ENCODE measurements at regions not wholly inside any gene's neighbourhood (a gene's known extent, or its start where the extent isn't known, plus 50 kb on each side); places are given as distances from the start of the nearest gene placed in this dataset.

GRCh38 chr12:127820846-127821245 is 446.1 kb upstream of the TMEM132C start:
- CTCF ChIA-PET = no interaction called here
- H3K9ac ChIP-seq (replicated peaks; ENCODE audit: extremely low read depth, insufficient read depth, low read length) = no peak overlapping the region
- no peaks in the 10 kb centered on the region for H3K9me1 ChIP-seq (replicated peaks; ENCODE audit: control insufficient read depth, extremely low read depth, insufficient read depth, low read length)
- POLR2A ChIA-PET = interaction anchor here (0.5 kb wide), 1 partner anchor 214 kb away, joined by 3 read pairs; no protein-coding TSS in a partner anchor
- TF ChIP-seq MAX (IDR thresholded peaks at IDR 0.05; ENCODE audit: insufficient read depth, insufficient read length) = no peak
- no peak for TF ChIP-seq POLR2A (IDR thresholded peaks at IDR 0.05; ENCODE audit: low read depth, low read length)
- TF ChIP-seq POLR2AphosphoS5 (IDR thresholded peaks at IDR 0.05; ENCODE audit: insufficient read depth, low read depth, low read length) = no peak
- no peak for TF ChIP-seq MYC (IDR thresholded peaks at IDR 0.05; ENCODE audit: low read depth, low read length)
- no peak for TF ChIP-seq GATA2 (IDR thresholded peaks at IDR 0.05; ENCODE audit: insufficient read depth, insufficient read length, low read depth, low read length)
- TF ChIP-seq JUN (IDR thresholded peaks at IDR 0.05; ENCODE audit: borderline replicate concordance, insufficient read depth, insufficient read length, low read depth) = no peak
- no peak for TF ChIP-seq EZH2 (IDR thresholded peaks at IDR 0.05; ENCODE audit: borderline replicate concordance, low read depth, low read length, severe bottlenecking)
- TF ChIP-seq FOS (IDR thresholded peaks at IDR 0.05; ENCODE audit: borderline replicate concordance, insufficient read depth, low read length) = no peak
- TF ChIP-seq, protein P1, sequence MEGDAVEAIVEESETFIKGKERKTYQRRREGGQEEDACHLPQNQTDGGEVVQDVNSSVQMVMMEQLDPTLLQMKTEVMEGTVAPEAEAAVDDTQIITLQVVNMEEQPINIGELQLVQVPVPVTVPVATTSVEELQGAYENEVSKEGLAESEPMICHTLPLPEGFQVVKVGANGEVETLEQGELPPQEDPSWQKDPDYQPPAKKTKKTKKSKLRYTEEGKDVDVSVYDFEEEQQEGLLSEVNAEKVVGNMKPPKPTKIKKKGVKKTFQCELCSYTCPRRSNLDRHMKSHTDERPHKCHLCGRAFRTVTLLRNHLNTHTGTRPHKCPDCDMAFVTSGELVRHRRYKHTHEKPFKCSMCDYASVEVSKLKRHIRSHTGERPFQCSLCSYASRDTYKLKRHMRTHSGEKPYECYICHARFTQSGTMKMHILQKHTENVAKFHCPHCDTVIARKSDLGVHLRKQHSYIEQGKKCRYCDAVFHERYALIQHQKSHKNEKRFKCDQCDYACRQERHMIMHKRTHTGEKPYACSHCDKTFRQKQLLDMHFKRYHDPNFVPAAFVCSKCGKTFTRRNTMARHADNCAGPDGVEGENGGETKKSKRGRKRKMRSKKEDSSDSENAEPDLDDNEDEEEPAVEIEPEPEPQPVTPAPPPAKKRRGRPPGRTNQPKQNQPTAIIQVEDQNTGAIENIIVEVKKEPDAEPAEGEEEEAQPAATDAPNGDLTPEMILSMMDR (IDR thresholded peaks at IDR 0.05; ENCODE audit: extremely low read depth in 1 of 2, insufficient read depth in 1 of 2, low read depth in 1 of 2, low read length in 2 of 2) = no peak
- intact Hi-C loops (cut with micrococcal nuclease) (no loop called here), dilution Hi-C loops (cut with MboI; ENCODE audit: extremely low pct_ligation_motif_present, low sequenced_read_pairs) (no loop called here)
- no peak overlapping the region for H3K27ac ChIP-seq (ENCODE audit: insufficient read depth, low read depth, low read length)
- H3K4me3 ChIP-seq (replicated peaks in 1 of 3; ENCODE audit: insufficient read depth in 1 of 3, low read depth in 1 of 3, low read length in 3 of 3) = no peak overlapping the region
- H3K27me3 ChIP-seq (ENCODE audit: control insufficient read depth in 2 of 2, insufficient read depth in 2 of 2, low read length in 2 of 2) = no peaks in the 10 kb centered on the region
- peaks cover 13% of the 10 kb centered on the region for H3K9me3 ChIP-seq (replicated peaks; ENCODE audit: control insufficient read depth, insufficient read depth, low read length)
- no peak for DNase-seq (ENCODE audit: low read depth, low spot score)
- H2AFZ ChIP-seq (ENCODE audit: low read depth, low read length) = no peak overlapping the region
- H3K36me3 ChIP-seq (ENCODE audit: control insufficient read depth in 2 of 2, extremely low read depth in 1 of 2, insufficient read depth in 2 of 2, low read length in 2 of 2) = no peaks in the 10 kb centered on the region
- no peaks in the 10 kb centered on the region for H3K79me2 ChIP-seq (ENCODE audit: control insufficient read depth, insufficient read depth, low read length)
- no peaks in the 10 kb centered on the region for H3K4me1 ChIP-seq (ENCODE audit: control insufficient read depth, extremely low read depth, insufficient read depth, low read length)
- H4K20me1 ChIP-seq (replicated peaks; ENCODE audit: control insufficient read depth, extremely low read depth, insufficient read depth, low read length) = no peaks in the 10 kb centered on the region
- no peak overlapping the region for H3K4me2 ChIP-seq (ENCODE audit: insufficient read depth, low read length)
- BruUV-seq (replicated peaks) = no TSS peak
- FAIRE-seq = no peak

Data from endothelial cell of umbilical vein (primary cell).